SHP77 (cell line): ENCODE measurements at regions not wholly inside any gene's neighbourhood (a gene's known extent, or its start where the extent isn't known, plus 50 kb on each side); places are given as distances from the start of the nearest gene placed in this dataset.

Experiments
- DNase-seq, 2 experiments: peaks; one replicate each; lab custom pipeline; 2025; lab: John Stamatoyannopoulos, UW

DNA sequence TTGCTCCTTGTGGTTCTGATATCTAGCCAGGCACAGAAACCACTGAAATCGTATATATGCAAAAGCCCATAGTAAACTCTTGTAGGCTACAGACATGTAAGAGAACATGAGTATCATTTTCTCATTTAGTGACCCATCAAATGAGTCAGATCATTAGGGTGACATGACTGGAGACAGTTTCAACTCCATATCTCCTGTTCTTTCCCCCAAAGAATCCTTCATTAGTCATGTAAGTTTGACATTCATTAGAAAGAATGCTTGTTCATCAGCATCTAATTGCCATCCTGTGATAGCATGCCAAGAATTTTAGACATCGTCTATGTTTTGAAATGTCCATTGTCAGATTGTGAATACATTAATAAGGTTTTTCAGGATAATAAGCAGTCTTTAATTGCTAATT lies 264.9 kb upstream of the TPM1 start:
- no peak for DNase-seq

- no peak for DNase-seq
These were observed 263.3 kb upstream of the TPM1 start for GRCh38 chr15:62779036-62779770.

DNA sequence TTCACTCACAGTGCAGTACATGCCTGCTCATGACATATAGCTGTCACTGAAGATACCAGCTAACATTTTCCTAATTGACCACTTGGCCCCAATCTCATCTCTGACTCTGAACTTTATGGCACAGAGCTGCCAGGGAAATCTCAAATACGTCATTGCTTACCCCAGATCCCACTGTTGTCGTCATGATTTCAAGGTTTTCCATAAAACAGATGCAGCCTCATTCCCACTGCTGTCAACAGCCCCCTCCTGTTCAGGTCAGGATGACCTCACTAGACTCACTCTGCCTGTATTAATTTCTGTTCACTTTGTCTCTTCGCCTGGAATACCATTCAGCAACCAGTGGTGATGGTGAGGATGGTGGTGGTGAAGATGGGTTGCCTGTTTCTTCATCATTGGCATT lies 262.6 kb upstream of the TPM1 start:
- DNase-seq, result no peak

DNA sequence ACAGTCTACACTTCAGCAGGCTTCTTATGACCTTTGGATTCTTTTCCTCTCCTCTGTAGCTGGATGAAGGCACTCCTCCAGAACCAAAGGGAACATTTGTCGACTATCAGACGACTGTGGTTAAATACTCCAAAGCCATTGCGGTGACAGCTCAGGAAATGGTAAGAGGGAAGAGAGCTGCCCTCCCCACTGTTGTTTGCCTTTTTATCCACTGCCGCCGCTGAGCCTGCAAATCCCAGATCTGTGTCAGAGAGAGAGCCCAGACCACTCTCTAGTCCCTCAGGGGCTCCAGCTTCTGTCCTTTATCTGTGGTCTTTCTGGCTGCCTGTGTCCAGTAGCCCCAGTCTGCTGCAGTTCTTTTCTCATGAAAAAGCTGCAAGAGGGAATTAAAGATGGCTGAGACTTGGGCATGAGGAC lies 261.5 kb upstream of the TPM1 start:
- DNase-seq, result no peak

DNA sequence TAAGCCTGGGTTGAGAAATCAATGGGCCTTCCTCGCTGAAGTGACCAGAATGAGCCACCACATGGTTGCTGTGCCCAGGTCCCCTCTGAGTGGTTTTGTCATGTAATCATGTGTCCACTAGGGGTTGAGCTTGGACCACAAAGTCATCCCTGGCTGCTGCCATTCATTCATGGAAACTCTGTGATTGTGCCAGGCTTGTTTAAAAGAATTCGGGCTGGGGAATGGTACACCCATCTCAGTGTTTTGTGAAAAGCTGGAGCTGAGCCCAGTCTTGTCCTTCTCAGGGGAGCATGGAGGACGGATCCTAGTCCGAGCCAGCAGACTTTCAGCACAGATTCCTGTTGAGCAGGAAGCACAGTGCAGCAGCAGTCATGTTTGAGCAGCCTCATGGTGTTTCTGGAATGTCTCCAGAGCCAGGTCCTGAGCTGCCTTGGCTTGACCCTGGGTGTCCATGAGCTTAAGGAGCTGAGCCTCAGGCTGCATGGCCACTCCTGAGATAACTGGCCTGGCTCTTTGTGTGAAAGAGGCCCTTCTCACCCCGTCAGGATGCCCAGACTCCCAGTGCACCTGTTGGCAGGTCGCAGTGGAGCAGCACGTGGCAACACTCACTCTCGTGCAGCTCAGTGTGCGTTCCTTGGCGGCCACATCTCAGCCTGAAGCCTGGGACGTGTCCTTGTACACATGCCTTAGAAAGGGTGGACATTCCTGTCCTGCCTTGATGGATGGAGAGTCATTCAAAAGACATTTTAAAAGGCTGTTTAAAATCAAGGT lies 260.3 kb upstream of the TPM1 start:
- peak; percentile 70 to 77 for DNase-seq

DNA sequence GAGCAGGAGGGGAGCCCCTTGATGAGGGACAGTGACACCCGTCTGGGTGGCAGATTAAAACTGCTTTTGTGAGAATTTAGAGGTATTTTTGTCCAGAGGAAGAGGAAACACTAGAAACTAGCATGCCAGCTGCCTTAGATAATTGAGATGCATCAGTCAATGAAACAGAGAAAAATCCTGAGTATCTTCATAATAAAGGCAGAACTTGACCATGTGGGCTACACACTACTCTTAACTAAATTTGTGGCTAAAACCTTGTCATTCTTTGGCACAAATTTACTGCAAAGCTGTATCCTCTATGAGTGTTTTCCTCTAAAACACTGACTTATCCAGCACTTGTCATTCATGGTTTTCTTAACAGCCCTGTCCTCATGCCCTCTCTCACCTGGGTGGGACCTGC lies 259.7 kb upstream of the TPM1 start:
- DNase-seq, result no peak

DNA sequence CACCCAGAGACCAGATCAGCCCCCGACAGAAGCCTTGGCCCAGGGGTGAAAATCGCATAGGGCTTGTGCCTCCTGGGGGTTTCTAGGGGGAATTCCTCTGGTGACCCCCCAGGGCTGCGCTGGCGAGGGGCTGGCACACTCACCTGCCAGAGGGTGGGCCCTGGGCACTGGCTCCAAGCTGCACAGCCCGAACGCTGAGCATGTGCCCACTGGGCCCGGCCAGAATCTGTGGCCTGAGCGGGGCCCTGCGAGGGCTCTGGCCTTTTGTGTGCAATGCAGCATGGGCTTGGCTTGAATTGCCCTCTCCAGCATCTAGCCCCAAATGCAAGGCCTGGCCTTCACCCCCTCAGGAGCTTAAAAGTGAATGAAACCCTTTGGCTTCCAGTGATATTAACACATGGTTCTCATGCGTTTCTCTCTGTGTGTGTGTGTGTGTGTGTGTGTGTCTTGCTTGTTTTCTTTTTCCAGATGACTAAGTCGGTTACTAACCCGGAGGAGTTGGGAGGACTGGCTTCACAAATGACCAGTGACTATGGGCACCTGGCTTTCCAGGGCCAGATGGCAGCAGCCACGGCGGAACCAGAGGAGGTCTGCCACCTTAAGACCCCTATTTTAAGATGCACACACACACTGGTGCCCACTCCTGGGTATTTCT lies 259.1 kb upstream of the TPM1 start:
- DNase-seq, result no peak

DNA sequence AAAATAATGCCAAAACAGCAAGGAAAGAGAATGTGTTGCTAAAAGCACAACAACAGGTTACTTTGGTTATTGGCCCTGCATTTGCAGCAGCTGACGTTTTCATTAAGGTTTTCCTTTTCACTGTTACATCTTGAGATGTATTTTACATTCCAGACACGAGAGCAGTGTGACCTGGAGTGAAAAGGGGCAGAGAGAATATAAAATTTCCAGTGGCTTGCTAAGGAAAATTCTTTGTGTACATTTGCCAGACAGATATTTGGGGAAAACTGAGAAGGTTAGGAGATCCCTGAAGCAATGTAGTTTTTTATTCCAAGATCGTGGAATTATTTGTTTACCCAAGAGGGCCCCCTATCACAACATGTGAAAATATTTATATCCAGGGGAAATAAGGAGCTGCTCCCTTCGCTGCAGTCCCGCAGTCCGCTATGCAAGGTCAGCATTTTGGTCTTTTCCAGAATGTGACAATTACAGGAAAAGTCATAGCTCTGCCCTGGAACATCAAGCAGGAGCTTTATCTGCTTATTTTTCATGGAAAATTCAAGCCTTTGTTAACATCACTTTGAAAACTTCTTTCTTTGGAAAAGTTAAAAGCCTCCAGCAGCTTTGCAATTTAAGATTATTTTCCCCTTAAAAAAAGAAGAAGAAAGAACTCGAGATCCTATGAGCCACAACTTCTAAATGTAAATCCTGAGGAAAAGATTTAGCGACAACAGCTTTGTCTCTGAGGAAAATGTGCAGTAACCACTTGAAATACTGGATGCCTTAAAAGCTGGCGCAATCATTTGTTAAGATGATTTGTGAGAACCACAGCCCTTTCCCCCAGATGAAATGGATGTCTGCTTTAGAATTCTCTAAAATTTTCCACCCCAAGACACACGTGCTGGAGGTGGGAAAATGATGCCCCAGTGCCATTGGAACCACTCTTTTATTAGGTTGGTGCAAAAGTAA lies 256.4 kb upstream of the TPM1 start:
- no peak for DNase-seq

DNA sequence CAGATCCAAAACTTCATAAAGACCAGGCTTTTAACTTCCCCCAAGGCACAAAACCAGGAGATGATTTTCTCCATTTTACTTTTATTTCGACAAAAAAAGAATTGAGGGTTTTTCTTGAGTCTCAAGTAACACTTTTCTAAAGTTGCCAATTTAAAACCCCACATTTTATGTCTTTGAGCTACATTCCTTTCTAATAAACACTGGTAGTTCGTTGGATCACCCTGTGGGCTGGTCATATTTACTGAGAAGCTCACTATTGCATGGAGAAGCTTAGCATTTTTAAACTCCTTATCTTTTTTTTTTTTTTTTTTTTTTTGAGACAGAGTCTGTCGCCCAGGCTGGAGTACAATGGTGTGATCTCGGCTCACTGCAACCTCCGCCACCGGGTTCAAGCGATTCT lies 255.1 kb upstream of the TPM1 start:
- no peak for DNase-seq

GRCh38 chr15:62788224-62788623 lies 254.3 kb upstream of the TPM1 start:
- DNase-seq, result no peak

- no peak for DNase-seq
These were observed 252.0 kb upstream of the TPM1 start for GRCh38 chr15:62790546-62790945.

- DNase-seq, result no peak
These were observed 250.9 kb upstream of the TPM1 start for GRCh38 chr15:62791694-62792093.

- no peak for DNase-seq
These were observed 249.4 kb upstream of the TPM1 start for GRCh38 chr15:62792986-62793751.

DNA sequence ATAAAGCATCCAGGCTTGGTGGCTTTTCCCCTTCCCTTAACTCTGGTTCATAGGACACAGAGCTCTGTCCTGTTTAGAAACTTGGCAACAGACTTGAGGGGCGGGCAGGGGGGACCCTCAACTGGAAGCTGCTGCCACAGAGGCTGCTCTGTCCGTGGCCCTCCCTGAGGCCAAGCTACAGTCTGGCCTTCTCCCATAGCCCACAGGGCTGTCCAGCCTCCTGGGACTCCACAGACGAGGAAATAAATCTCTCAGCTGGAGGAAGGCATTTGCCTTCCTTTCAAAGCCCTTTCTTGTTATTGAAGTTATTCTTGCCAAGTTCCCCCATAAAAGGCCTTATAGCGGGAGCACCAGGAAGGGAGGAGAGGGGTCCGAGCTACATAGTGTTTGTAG lies 248.8 kb upstream of the TPM1 start:
- no peak for DNase-seq

DNA sequence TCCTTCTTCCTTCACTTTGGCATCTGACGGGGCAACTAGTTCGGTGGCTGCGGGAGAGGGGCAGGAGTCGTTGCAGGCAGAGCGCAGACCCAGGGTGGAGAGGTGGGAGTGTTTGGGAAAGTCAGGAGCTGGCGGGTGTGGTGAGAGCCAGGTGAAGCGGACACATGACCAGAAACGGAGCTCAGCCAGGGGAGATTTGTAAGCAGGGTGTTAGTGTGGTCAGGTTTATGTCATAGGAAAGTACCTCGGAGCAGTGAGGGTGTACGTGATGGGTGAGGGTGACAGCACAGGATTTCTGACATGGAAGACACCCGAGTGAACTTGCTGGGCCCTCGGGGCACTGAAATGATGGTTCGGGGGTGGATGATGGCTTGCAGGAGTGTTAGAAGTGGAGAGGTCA lies 247.4 kb upstream of the TPM1 start:
- no peak for DNase-seq

- DNase-seq, result no peak
These were observed 246.5 kb upstream of the TPM1 start for GRCh38 chr15:62795700-62796695.

GRCh38 chr15:62797171-62797570 lies 245.4 kb upstream of the TPM1 start:
- DNase-seq, result no peak

GRCh38 chr15:62798536-62798935 lies 244.0 kb upstream of the TPM1 start:
- DNase-seq, result no peak

GRCh38 chr15:62799037-62799436 lies 243.5 kb upstream of the TPM1 start:
- no peak for DNase-seq

- no peak for DNase-seq
These were observed 242.6 kb upstream of the TPM1 start for GRCh38 chr15:62799919-62800318.
